ENCODE measurements at regions not wholly inside any gene's neighbourhood (a gene's known extent, or its start where the extent isn't known, plus 50 kb on each side); places are given as distances from the start of the nearest gene placed in this dataset.

GRCh38 chr1:79082233-79082632 lies 75.7 kb upstream of the ADGRL4 start:
- no peaks in the 10 kb centered on the region for H3K4me1 ChIP-seq (ENCODE audit: control insufficient read depth in 1 of 2, insufficient read depth in 1 of 2, low read depth in 1 of 2, low read length in 1 of 2)
- no peak overlapping the region for H3K27ac ChIP-seq
- no peak overlapping the region for H3K4me3 ChIP-seq (ENCODE audit: low read depth in 1 of 2, low read length in 1 of 2)
- H3K36me3 ChIP-seq = no peaks in the 10 kb centered on the region
- H3K9me3 ChIP-seq = no peaks in the 10 kb centered on the region
- H3K27me3 ChIP-seq = no peaks in the 10 kb centered on the region
- no peak for TF ChIP-seq CTCF (IDR thresholded peaks at IDR 0.05)

GRCh38 chr1:79079770-79080169 lies 73.2 kb upstream of the ADGRL4 start:
- Histone ChIP-seq H3K27ac (no peak overlapping the region), H3K36me3 (no peaks in the 10 kb centered on the region), H3K27me3 (no peaks in the 10 kb centered on the region)

GRCh38 chr1:79074975-79075374 lies 68.4 kb upstream of the ADGRL4 start:
- no peak for TF ChIP-seq CTCF (IDR thresholded peaks at IDR 0.05)
- Histone ChIP-seq H3K27ac (no peak overlapping the region), H3K27me3 (no peaks in the 10 kb centered on the region), H3K9me3 (no peaks in the 10 kb centered on the region), H3K4me1 (ENCODE audit: control insufficient read depth in 1 of 2, insufficient read depth in 1 of 2, low read depth in 1 of 2, low read length in 1 of 2) (no peaks in the 10 kb centered on the region), H3K36me3 (no peaks in the 10 kb centered on the region), H3K4me3 (ENCODE audit: low read depth in 1 of 2, low read length in 1 of 2) (no peak overlapping the region)

More at GRCh38 chr1:79079770-79080169, 73.2 kb upstream of the ADGRL4 start:
- TF ChIP-seq CTCF (IDR thresholded peaks at IDR 0.05) = no peak
- H3K4me3 ChIP-seq (ENCODE audit: low read depth in 1 of 2, low read length in 1 of 2) = no peak overlapping the region
- H3K4me1 ChIP-seq (ENCODE audit: control insufficient read depth in 1 of 2, insufficient read depth in 1 of 2, low read depth in 1 of 2, low read length in 1 of 2) = no peaks in the 10 kb centered on the region
- H3K9me3 ChIP-seq = no peaks in the 10 kb centered on the region

- H3K27ac ChIP-seq = no peak overlapping the region
- no peaks in the 10 kb centered on the region for H3K27me3 ChIP-seq
- H3K4me1 ChIP-seq (ENCODE audit: control insufficient read depth in 1 of 2, insufficient read depth in 1 of 2, low read depth in 1 of 2, low read length in 1 of 2) = no peaks in the 10 kb centered on the region
- no peaks in the 10 kb centered on the region for H3K36me3 ChIP-seq
- peaks cover 4% of the 10 kb centered on the region for H3K9me3 ChIP-seq
- no peak for TF ChIP-seq CTCF (IDR thresholded peaks at IDR 0.05)
- no peak overlapping the region for H3K4me3 ChIP-seq (ENCODE audit: low read depth in 1 of 2, low read length in 1 of 2)
Observed at GRCh38 chr1:79069828-79070227, 63.3 kb upstream of the ADGRL4 start.

GRCh38 chr1:79059341-79059740 lies 52.8 kb upstream of the ADGRL4 start:
- no peak overlapping the region for H3K27ac ChIP-seq
- TF ChIP-seq CTCF (IDR thresholded peaks at IDR 0.05) = no peak
- H3K4me1 ChIP-seq (ENCODE audit: control insufficient read depth in 1 of 2, insufficient read depth in 1 of 2, low read depth in 1 of 2, low read length in 1 of 2) = no peaks in the 10 kb centered on the region
- H3K27me3 ChIP-seq = no peaks in the 10 kb centered on the region
- no peaks in the 10 kb centered on the region for H3K9me3 ChIP-seq
- no peaks in the 10 kb centered on the region for H3K36me3 ChIP-seq
- no peak overlapping the region for H3K4me3 ChIP-seq (ENCODE audit: low read depth in 1 of 2, low read length in 1 of 2)

Measured in neutrophil (primary cell).